Stimulated activated CD8-positive, alpha-beta memory T cell treated with anti-CD3 and anti-CD28 coated beads, Interleukin-7, amount 100 ng/mL, for 4 hours (primary cell): ENCODE measurements at regions not wholly inside any gene's neighbourhood (a gene's known extent, or its start where the extent isn't known, plus 50 kb on each side); places are given as distances from the start of the nearest gene placed in this dataset.
"Not testable (repeated sequence)": the region's sequence is repeated elsewhere in the genome, so short reads cannot be mapped to it uniquely, and the experiment has no call there.

Source experiments
- DNase-seq, 2 donors: peaks; one replicate each; pipeline ENCODE4 v3.0.0-alpha.2; 2020; ENCODE audit warnings: low read depth in 2 of 2

GRCh38 chr11:134980819-134981710 lies 569.0 kb upstream of the B3GAT1 start:
- DNase-seq = no peak

DNA sequence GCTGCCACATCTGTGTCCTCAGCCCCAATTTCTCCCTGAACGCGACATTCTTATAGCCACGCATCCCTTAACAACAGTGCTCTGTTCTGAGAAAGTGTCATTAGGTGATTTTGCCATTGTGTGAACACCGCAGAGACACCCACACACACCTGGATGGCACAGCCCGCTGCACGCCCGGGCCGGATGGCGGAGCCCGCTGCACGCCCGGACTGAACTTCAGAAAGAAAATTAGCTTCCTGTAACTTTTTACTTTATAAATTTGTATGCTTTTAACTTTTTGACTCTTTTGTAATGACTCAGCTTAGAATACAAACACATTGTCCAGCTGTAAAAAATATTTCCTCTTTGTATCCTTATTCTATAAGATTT lies 567.0 kb upstream of the B3GAT1 start:
- not testable (repeated sequence) for DNase-seq

- no peak for DNase-seq
Measured at GRCh38 chr11:134978388-134979088, 566.5 kb upstream of the B3GAT1 start.

GRCh38 chr11:134976551-134976950 lies 564.5 kb upstream of the B3GAT1 start:
- DNase-seq = no peak

DNA sequence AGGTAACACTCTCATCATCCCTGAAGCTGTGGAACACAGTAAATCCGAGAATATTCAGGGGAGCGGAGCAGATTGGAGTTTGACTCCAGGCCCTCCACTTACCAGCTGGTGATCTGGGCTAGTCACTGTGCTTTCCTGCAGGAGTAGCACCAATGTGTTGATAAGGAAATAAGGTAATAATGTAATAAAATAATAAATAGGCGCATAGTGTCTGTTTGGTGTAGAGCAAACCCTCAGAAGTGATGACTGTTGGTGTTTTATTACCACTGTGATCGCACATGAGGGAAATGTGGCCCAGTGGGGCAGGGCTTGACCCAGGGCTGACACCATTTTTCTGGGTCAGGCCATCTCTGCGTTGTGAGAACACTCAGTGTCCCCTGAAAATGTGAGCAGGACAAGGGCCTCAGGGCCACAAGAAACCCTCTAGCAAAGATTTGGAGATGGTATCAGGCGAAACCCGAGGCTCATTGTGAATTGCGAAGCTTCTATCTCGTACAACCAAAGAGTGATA lies 563.9 kb upstream of the B3GAT1 start:
- DNase-seq = no peak

DNA sequence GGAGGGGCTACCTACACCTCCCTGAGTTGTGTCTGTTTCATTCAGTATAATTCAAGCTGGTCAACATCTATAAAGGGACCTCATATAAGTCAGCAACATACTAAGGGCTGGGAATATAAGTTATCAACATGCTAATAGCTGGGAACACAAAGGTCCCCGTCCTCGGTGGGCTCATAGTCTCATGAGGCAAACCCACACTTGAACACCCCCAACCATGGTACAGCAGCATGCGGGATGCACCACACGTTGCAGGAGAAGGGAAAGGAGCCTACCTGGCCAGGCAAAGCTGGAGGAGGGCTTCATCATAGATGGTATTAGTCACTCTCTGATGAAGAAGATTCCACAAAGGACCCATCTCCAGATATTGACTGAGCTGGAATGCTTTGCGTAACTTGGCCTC lies 561.8 kb upstream of the B3GAT1 start:
- DNase-seq = no peak

DNA sequence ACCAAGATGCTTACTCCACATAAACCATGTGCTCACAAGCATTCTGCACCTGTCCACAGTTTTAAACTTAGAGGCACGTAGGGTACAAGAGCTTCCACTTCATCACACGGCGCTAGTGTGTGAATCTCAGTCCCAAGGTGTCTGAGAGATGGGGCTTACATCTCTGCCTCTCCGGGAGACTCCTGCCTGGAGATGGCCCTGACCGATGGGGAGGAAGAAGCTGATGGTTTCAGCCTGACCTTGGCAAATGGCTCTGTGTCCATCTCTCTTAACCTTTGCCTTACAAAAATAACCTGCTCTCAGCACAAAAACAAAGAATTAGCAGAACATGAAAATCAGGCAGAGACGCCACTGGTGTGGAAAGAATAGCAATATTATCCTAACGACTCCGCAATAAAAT lies 559.3 kb upstream of the B3GAT1 start:
- no peak for DNase-seq

GRCh38 chr11:134967746-134968145 lies 555.7 kb upstream of the B3GAT1 start:
- no peak for DNase-seq

GRCh38 chr11:134961386-134961785 lies 549.3 kb upstream of the B3GAT1 start:
- not testable (repeated sequence) for DNase-seq

- DNase-seq = no peak
Measured at GRCh38 chr11:134958870-134959269, 546.8 kb upstream of the B3GAT1 start.

DNA sequence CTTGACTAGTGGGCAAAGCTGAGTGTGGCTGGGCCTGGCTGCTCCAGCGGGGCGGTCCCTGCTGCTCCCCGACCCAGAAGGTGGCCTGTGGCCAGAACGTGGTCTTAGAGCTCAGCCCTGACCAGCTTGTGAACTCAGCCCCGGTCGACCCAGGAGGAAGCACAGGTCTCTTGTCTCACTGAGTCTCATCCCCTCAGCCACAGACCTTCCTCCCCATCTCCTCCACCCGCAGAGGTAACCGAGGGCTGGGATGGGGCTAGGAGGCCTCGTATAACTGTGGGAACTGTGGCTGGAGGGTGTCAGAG lies 546.2 kb upstream of the B3GAT1 start:
- DNase-seq = no peak

GRCh38 chr11:134957540-134958335 lies 545.7 kb upstream of the B3GAT1 start:
- DNase-seq = no peak

- DNase-seq = no peak
Measured at GRCh38 chr11:134956450-134957210, 544.6 kb upstream of the B3GAT1 start.

DNA sequence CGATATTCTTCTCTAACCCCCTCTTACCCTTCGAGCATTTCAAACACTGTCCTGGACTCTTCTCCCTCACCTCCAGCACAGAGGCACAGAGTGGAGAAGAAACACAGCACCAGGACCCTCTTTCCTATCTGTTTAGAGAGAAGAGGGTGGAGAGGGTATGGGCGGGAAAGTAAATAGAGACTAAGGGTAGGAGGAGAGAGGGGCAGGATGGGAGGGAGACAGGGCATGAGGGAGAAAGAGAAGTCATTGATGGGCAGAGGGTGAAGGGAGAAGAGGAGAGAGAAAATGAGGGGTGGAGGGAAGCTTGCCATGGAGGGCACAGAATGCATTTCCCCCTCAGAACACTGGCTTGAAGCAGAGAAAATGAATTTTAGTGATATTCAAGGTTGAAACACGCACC lies 543.9 kb upstream of the B3GAT1 start:
- not testable (repeated sequence) for DNase-seq

GRCh38 chr11:134955281-134955680 lies 543.2 kb upstream of the B3GAT1 start:
- no peak for DNase-seq

DNA sequence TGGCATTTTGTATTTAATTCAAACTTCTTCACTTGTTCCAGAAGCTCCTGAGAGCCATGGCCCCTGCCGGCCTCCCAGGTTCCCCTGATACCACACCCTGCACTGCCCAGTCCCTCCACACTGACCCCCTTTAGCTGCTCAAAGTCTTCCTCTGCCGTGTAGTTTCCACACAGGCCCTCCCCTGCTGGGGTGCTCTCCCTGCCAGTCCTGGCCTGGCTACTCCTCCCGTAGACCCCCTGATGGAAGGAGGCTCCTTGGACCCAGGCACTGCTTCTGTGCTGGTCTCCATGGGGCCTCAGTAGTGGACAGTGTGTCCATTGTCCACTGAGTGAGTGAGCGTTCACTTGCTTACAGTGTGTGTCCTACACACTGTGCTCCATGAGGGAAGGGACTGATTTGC lies 542.4 kb upstream of the B3GAT1 start:
- DNase-seq = not testable (repeated sequence)

DNA sequence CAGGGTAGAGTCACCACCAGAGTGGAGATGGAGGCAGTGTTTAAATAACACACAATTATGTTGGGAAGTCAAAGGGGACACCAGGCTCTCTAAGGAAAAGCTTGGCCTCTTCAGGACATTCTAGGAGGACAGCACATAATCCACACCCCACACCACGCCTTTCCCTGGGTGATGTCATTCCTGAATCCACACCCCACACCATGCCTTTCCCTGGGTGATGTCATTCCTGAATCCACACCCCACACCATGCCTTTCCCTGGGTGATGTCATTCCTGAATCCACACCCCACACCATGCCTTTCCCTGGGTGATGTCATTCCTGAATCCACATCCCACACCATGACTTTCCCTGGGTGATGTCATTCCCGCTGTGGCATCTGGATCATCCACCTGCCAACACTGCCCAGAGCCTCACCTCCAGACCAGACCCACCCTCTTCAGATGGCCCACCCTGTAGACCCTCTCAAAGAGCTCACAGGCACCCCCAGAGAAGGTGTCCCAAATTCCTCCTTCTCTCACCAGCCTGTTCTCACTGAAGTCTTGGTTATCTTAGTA lies 541.5 kb upstream of the B3GAT1 start:
- DNase-seq = not testable (repeated sequence)

DNA sequence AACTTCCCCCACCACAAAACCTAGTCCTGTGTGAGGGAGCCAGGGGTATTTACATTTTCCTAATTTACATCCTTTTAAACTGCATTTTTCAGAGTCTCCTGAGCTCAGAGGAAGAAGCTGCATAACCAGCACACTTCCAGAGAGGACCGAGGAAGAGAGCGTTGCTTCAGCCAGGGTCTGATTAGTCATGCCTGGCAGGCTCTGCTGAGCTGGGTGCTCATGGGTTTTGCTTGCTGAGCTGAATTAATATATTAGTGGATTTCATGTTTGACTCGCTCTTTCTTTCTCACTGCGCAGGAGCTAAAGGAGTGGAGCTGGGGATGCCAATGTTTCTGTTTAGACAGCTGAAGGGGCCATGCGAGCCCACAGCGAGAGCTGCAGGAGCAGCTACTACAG lies 539.3 kb upstream of the B3GAT1 start:
- DNase-seq = no peak

DNA sequence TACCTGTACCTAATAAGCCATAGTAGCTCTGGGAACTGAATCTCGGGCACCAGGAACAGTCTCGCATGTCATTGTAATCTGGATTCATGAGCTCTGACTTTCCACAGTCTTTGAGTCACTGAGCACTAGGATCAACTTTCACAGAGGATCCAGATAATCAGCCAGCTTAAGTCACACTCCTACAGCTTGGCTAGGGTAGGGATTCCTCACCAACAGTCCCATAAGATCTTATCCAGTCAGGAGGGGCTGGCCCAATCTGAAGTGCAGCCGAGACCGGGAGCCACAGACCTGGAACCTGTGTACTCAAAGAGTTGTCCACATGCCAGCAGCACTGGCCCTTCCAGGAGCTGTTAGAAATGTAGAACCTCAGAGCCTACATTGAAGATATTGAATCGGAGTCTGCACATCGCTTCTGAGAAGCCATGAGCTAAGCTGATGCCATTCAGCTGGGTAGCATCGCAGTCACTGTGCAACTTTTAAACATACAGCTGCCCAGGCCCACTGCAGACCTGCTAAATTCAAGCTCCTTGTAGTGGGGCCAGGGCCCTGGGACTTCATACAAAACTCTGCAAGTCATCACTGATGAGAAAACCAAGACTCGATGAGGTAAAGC lies 538.8 kb upstream of the B3GAT1 start:
- DNase-seq = no peak

- no peak for DNase-seq
Measured at GRCh38 chr11:134949121-134950090, 537.4 kb upstream of the B3GAT1 start.
